ENCODE measurements at regions not wholly inside any gene's neighbourhood (a gene's known extent, or its start where the extent isn't known, plus 50 kb on each side); places are given as distances from the start of the nearest gene placed in this dataset.

DNA sequence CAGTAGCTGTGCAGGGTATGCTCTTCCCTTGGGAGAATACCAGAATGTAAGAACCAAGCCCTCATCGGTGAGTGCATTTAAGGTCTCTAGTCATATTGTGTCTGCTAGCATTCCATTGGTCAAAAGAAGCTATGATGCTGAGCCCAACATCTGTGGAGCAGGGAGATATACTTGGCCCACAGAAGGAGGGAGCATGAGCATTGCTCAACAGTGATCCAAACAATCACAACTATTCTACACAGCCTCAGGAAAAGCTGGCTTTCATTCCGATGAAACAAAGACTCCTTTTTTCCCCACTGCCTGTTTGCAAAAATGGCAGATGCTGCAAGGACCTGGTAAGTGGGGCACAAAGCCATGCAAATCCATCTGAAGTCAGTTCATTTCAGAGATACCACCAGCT, 80.6 kb upstream of the DHX15 start:
- no peak for TF ChIP-seq EP300 (IDR thresholded peaks at IDR 0.05)
- no peak for TF ChIP-seq CTCF (IDR thresholded peaks at IDR 0.05)
- no peak for TF ChIP-seq POLR2A (IDR thresholded peaks at IDR 0.05)
- no peak for TF ChIP-seq POLR2AphosphoS5 (IDR thresholded peaks at IDR 0.05)
